ENCODE measurements at regions not wholly inside any gene's neighbourhood (a gene's known extent, or its start where the extent isn't known, plus 50 kb on each side); places are given as distances from the start of the nearest gene placed in this dataset.

DNA sequence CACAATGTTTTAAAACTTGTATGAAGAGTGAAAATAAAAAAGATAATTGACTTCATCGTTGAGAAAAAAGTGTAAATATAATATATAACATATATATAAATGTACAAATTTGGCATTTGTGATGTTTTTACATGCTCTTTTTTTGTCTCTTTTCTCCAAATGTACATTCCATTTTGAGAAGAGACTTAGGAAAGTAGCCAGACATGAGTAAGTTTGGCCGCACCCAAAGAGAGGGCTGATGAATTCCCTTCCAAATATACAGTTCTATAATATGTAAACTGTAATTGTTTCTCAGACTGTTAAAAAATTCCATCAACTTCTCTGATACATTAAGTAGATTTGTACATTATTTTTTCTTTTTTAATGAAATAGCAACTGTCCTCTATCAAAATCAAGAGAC lies 193.2 kb upstream of the MAP3K1 start:
- DNase-seq, result no peak
- Histone ChIP-seq H3K4me2 (replicated peaks; ENCODE audit: extremely low read depth, low read length, poor library complexity, severe bottlenecking) (no peak overlapping the region), H3K4me1 (ENCODE audit: control insufficient read depth in 1 of 2, insufficient read depth in 2 of 2, low read length in 2 of 2) (no peaks in the 10 kb centered on the region), H3K27ac (ENCODE audit: low read depth in 1 of 2, low read length in 2 of 2) (no peak overlapping the region), H3K27me3 (ENCODE audit: control insufficient read depth in 2 of 2, insufficient read depth in 2 of 2, low read length in 2 of 2) (no peaks in the 10 kb centered on the region), H3K36me3 (replicated peaks in 1 of 2; ENCODE audit: control insufficient read depth in 1 of 2, insufficient read depth in 2 of 2, low read length in 2 of 2) (peaks cover 0 to 6% of the 10 kb centered on the region in 2 donors), H3K9me3 (replicated peaks in 1 of 2; ENCODE audit: control insufficient read depth in 1 of 2, insufficient read depth in 1 of 2, low read length in 2 of 2) (peaks cover 20 to 21% of the 10 kb centered on the region in 2 donors), H3K4me3 (replicated peaks in 1 of 3; ENCODE audit: low read depth in 2 of 3, low read length in 3 of 3) (no peak overlapping the region), H3K9ac (ENCODE audit: insufficient read depth, low read length, poor library complexity, severe bottlenecking) (no peak overlapping the region), H3K79me2 (ENCODE audit: insufficient read depth, low read length) (no peaks in the 10 kb centered on the region), H4K20me1 (ENCODE audit: insufficient read depth, low read length) (no peaks in the 10 kb centered on the region), H2AFZ (ENCODE audit: insufficient read depth, low read depth, low read length, poor library complexity, severe bottlenecking) (no peak overlapping the region)
- H3K27me3 Mint-ChIP-seq (ENCODE audit: low read depth in 3 of 3), result peaks cover 0 to 2% (median 0%) of the 10 kb centered on the region in 3 donors
- TF ChIP-seq, protein P1, sequence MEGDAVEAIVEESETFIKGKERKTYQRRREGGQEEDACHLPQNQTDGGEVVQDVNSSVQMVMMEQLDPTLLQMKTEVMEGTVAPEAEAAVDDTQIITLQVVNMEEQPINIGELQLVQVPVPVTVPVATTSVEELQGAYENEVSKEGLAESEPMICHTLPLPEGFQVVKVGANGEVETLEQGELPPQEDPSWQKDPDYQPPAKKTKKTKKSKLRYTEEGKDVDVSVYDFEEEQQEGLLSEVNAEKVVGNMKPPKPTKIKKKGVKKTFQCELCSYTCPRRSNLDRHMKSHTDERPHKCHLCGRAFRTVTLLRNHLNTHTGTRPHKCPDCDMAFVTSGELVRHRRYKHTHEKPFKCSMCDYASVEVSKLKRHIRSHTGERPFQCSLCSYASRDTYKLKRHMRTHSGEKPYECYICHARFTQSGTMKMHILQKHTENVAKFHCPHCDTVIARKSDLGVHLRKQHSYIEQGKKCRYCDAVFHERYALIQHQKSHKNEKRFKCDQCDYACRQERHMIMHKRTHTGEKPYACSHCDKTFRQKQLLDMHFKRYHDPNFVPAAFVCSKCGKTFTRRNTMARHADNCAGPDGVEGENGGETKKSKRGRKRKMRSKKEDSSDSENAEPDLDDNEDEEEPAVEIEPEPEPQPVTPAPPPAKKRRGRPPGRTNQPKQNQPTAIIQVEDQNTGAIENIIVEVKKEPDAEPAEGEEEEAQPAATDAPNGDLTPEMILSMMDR (IDR thresholded peaks at IDR 0.05), result no peak
- no peak overlapping the region for H3K27ac Mint-ChIP-seq
- H3K4me1 Mint-ChIP-seq, result no peaks in the 10 kb centered on the region
- intact Hi-C loops (cut with micrococcal nuclease), result no loop called here
- no CpG with 5 or more reads among the region's 2 CpGs for WGBS (ENCODE audit: insufficient coverage)
- peaks cover 0 to 6% of the 10 kb centered on the region in 2 donors for H3K36me3 Mint-ChIP-seq
- H3K9me3 Mint-ChIP-seq, result peaks cover 15 to 26% (median 22%) of the 10 kb centered on the region in 7 donors
- no peak overlapping the region for H3K4me3 Mint-ChIP-seq

DNA sequence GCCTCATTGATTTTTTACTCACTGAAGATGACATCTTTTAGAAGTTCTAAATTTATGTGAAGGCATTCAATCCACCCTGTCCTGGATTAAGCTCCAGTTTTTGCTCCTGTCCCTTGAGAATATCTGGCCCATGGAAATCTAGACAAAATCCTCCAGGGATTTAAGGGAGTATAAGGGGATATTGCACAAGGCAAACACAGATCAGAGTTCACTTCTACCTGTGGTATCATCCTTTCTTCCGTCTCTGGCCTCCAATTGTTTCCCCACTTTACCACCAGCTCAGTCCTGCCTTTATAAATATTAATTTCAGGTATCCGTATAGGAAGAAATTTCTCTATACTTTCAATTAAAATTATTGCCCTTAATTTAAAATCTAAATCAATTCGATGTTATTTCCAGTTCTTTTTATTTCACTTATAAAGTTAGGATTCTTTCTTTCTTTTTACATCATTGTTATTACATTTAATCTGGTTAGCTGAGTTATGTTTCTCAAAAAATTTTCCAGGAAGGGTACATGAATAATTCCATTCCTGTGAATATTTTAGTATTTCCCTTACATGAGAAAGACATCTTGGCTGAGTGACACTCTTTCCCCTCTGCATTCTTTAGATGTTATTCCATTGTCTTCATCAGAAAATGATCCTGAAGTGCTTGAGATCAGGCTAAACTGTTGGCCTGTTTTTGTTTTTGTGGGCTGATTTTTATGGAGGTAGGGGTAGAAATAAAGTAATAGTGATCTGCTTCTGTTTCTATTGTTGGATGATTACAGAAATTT lies 194.3 kb upstream of the MAP3K1 start:
- no peak overlapping the region for H3K9ac ChIP-seq (ENCODE audit: insufficient read depth, low read length, poor library complexity, severe bottlenecking)
- intact Hi-C loops (cut with micrococcal nuclease), result no loop called here
- peaks cover 1 to 6% of the 10 kb centered on the region in 2 donors for H3K4me1 ChIP-seq (ENCODE audit: control insufficient read depth in 1 of 2, insufficient read depth in 2 of 2, low read length in 2 of 2)
- peaks cover 13 to 29% (median 25%) of the 10 kb centered on the region in 7 donors for H3K9me3 Mint-ChIP-seq
- H3K36me3 Mint-ChIP-seq, result peaks cover 0 to 6% of the 10 kb centered on the region in 2 donors
- no peak overlapping the region for H3K4me2 ChIP-seq (replicated peaks; ENCODE audit: extremely low read depth, low read length, poor library complexity, severe bottlenecking)
- H3K4me1 Mint-ChIP-seq, result peaks cover 5% of the 10 kb centered on the region
- H3K79me2 ChIP-seq (ENCODE audit: insufficient read depth, low read length), result no peaks in the 10 kb centered on the region
- H3K27me3 ChIP-seq (ENCODE audit: control insufficient read depth in 2 of 2, insufficient read depth in 2 of 2, low read length in 2 of 2), result no peaks in the 10 kb centered on the region
- peaks cover 20 to 21% of the 10 kb centered on the region in 2 donors for H3K9me3 ChIP-seq (replicated peaks in 1 of 2; ENCODE audit: control insufficient read depth in 1 of 2, insufficient read depth in 1 of 2, low read length in 2 of 2)
- no peak overlapping the region for H3K27ac ChIP-seq (ENCODE audit: low read depth in 1 of 2, low read length in 2 of 2)
- TF ChIP-seq, protein P1 (IDR thresholded peaks at IDR 0.05), result no peak
- H3K4me3 Mint-ChIP-seq, result no peak overlapping the region
- H3K27me3 Mint-ChIP-seq (ENCODE audit: low read depth in 3 of 3), result peaks cover 0 to 3% (median 2%) of the 10 kb centered on the region in 3 donors
- no peak overlapping the region for H3K27ac Mint-ChIP-seq
- DNase-seq, result no peak
- no CpG with 5 or more reads among the region's 3 CpGs for WGBS (ENCODE audit: insufficient coverage)
- no peak overlapping the region for H3K4me3 ChIP-seq (replicated peaks in 1 of 3; ENCODE audit: low read depth in 2 of 3, low read length in 3 of 3)
- peaks cover 0 to 6% of the 10 kb centered on the region in 2 donors for H3K36me3 ChIP-seq (replicated peaks in 1 of 2; ENCODE audit: control insufficient read depth in 1 of 2, insufficient read depth in 2 of 2, low read length in 2 of 2)
- H4K20me1 ChIP-seq (ENCODE audit: insufficient read depth, low read length), result no peaks in the 10 kb centered on the region
- H2AFZ ChIP-seq (ENCODE audit: insufficient read depth, low read depth, low read length, poor library complexity, severe bottlenecking), result no peak overlapping the region
